Stomach (tissue), 4 donors: ENCODE measurements at regions not wholly inside any gene's neighbourhood (a gene's known extent, or its start where the extent isn't known, plus 50 kb on each side); places are given as distances from the start of the nearest gene placed in this dataset.

Experiments
- POLR2A ChIP-seq, 4 donors: fragments of 450-650 bp; IDR thresholded peaks; one replicate each; pipeline ENCODE4 v1.6.1; 2016; ENCODE audit warnings: antibody characterized with exemption in 4 of 4, control low read depth in 2 of 4, mild to moderate bottlenecking in 1 of 4, moderate library complexity in 1 of 4
- TF ChIP-seq, protein P1 (sequence below), 7 experiments: fragments of 450-650 bp in 4 of 7; fragments of 200-600 bp in 3 of 7; sonication (generic) in 3 of 7; IDR thresholded peaks; one replicate each; pipeline ENCODE4 v1.5.1; 2016 to 2019; ENCODE audit warnings: antibody characterized with exemption in 7 of 7, control low read depth in 2 of 7, mild to moderate bottlenecking in 1 of 7

DNA sequence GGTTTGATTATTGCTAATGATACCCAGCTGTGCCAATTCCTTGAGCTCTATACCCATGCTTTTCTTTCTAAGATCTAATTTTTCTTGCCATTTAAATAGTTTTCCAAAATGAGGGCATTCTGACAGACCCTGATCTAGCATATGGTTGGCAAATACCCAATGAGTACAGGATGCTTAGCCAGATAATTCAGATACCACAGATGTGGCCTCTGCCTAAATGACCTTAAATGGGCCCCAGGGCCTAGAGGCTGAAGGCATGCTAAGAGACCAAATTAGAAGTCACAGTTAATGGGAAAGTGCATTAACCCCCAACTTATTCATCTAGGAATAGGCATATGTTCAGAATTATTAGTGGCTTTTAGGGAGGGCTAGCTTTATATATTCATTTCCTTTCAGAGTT is 122.3 kb upstream of the CNOT2 start:
- TF ChIP-seq, protein P1, sequence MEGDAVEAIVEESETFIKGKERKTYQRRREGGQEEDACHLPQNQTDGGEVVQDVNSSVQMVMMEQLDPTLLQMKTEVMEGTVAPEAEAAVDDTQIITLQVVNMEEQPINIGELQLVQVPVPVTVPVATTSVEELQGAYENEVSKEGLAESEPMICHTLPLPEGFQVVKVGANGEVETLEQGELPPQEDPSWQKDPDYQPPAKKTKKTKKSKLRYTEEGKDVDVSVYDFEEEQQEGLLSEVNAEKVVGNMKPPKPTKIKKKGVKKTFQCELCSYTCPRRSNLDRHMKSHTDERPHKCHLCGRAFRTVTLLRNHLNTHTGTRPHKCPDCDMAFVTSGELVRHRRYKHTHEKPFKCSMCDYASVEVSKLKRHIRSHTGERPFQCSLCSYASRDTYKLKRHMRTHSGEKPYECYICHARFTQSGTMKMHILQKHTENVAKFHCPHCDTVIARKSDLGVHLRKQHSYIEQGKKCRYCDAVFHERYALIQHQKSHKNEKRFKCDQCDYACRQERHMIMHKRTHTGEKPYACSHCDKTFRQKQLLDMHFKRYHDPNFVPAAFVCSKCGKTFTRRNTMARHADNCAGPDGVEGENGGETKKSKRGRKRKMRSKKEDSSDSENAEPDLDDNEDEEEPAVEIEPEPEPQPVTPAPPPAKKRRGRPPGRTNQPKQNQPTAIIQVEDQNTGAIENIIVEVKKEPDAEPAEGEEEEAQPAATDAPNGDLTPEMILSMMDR (IDR thresholded peaks at IDR 0.05) = no peak
- TF ChIP-seq POLR2A (IDR thresholded peaks at IDR 0.05) = no peak
